Activated CD4-positive, alpha-beta T cell treated with anti-CD3 and anti-CD28 coated beads for 24 hours (primary cell): ENCODE measurements at regions not wholly inside any gene's neighbourhood (a gene's known extent, or its start where the extent isn't known, plus 50 kb on each side); places are given as distances from the start of the nearest gene placed in this dataset.

Source experiments
- DNase-seq, 2 donors: peaks; one replicate each; pipeline ENCODE4 v3.0.0-alpha.2; 2020; ENCODE audit warnings: low read depth in 2 of 2

- DNase-seq = no peak
Measured at GRCh38 chr20:7410150-7410549, 530.1 kb downstream of the HAO1 start.

- no peak for DNase-seq
Measured at GRCh38 chr20:7411075-7411474, 529.2 kb downstream of the HAO1 start.

GRCh38 chr20:7415427-7415826, 524.8 kb downstream of the HAO1 start:
- DNase-seq = no peak

GRCh38 chr20:7416382-7416781, 523.9 kb downstream of the HAO1 start:
- DNase-seq = no peak

GRCh38 chr20:7420345-7420744, 519.9 kb downstream of the HAO1 start:
- DNase-seq = no peak

GRCh38 chr20:7426890-7427496, 513.3 kb downstream of the HAO1 start:
- no peak for DNase-seq

GRCh38 chr20:7428946-7429345, 511.3 kb downstream of the HAO1 start:
- DNase-seq = no peak

- DNase-seq = no peak
Measured at GRCh38 chr20:7432612-7433011, 507.6 kb downstream of the HAO1 start.

- no peak for DNase-seq
Measured at GRCh38 chr20:7437311-7437710, 502.9 kb downstream of the HAO1 start.

- DNase-seq = no peak
Measured at GRCh38 chr20:7449269-7449668, 491.0 kb downstream of the HAO1 start.

- no peak for DNase-seq
Measured at GRCh38 chr20:7452890-7453289, 487.4 kb downstream of the HAO1 start.

GRCh38 chr20:7454047-7454446, 486.2 kb downstream of the HAO1 start:
- DNase-seq = no peak

- DNase-seq = no peak
Measured at GRCh38 chr20:7458459-7458858, 481.8 kb downstream of the HAO1 start.

GRCh38 chr20:7459083-7459482, 481.2 kb downstream of the HAO1 start:
- no peak for DNase-seq

GRCh38 chr20:7463290-7463689, 477.0 kb downstream of the HAO1 start:
- DNase-seq = no peak

- no peak for DNase-seq
Measured at GRCh38 chr20:7470912-7471311, 469.3 kb downstream of the HAO1 start.

GRCh38 chr20:7490288-7490687, 450.0 kb downstream of the HAO1 start:
- no peak for DNase-seq

GRCh38 chr20:7492257-7492656, 448.0 kb downstream of the HAO1 start:
- DNase-seq = no peak

- DNase-seq = no peak
Measured at GRCh38 chr20:7493311-7493710, 446.9 kb downstream of the HAO1 start.

GRCh38 chr20:7496394-7496991, 443.8 kb downstream of the HAO1 start:
- DNase-seq = no peak

- DNase-seq = no peak
Measured at GRCh38 chr20:7497985-7498384, 442.3 kb downstream of the HAO1 start.

- no peak for DNase-seq
Measured at GRCh38 chr20:7499201-7499600, 441.1 kb downstream of the HAO1 start.

GRCh38 chr20:7500231-7500663, 440.0 kb downstream of the HAO1 start:
- no peak for DNase-seq

- no peak for DNase-seq
Measured at GRCh38 chr20:7503501-7503900, 436.8 kb downstream of the HAO1 start.
